Neuronal stem cell (in vitro differentiated cells): ENCODE measurements at regions not wholly inside any gene's neighbourhood (a gene's known extent, or its start where the extent isn't known, plus 50 kb on each side); places are given as distances from the start of the nearest gene placed in this dataset.
"Not testable (repeated sequence)": the region's sequence is repeated elsewhere in the genome, so short reads cannot be mapped to it uniquely, and the experiment has no call there.

Source experiments
- DNase-seq: peaks from one replicate; pipeline ENCODE4 v3.0.0-alpha.2; 2013; ENCODE audit warnings: low spot score
- H2AFZ ChIP-seq: one replicate; pipeline ENCODE4 v1.6.1; 2013; ENCODE audit warnings: mild to moderate bottlenecking, low read length, inconsistent platforms
- H2AK5ac ChIP-seq: 2 replicates; pipeline ENCODE4 v1.6.1; 2013; ENCODE audit warnings: low read depth, mild to moderate bottlenecking, inconsistent platforms, low read length, moderate library complexity, mixed read lengths
- H2BK120ac ChIP-seq: 2 replicates; pipeline ENCODE4 v1.6.1; 2013; ENCODE audit warnings: low read depth, mild to moderate bottlenecking, inconsistent platforms, low read length, moderate library complexity, mixed read lengths
- H2BK12ac ChIP-seq: one replicate; pipeline ENCODE4 v1.6.1; 2013; ENCODE audit warnings: low read length, inconsistent platforms
- H2BK15ac ChIP-seq: 2 replicates; pipeline ENCODE4 v1.6.1; 2013; ENCODE audit warnings: mild to moderate bottlenecking, low read length, inconsistent platforms, mixed read lengths
- H2BK5ac ChIP-seq: one replicate; pipeline ENCODE4 v1.6.1; 2013; ENCODE audit warnings: inconsistent platforms, mild to moderate bottlenecking, low read length, moderate library complexity
- H3K14ac ChIP-seq: one replicate; pipeline ENCODE4 v1.6.1; 2013; ENCODE audit warnings: low read length, inconsistent platforms
- H3K18ac ChIP-seq: 2 replicates; pipeline ENCODE4 v1.6.1; 2013; ENCODE audit warnings: low read length, inconsistent platforms
- H3K23ac ChIP-seq: 2 replicates; pipeline ENCODE4 v1.6.1; 2013; ENCODE audit warnings: low read depth, mild to moderate bottlenecking, mixed read lengths, low read length, inconsistent platforms; ENCODE audit not compliant: poor library complexity
- H3K27ac ChIP-seq: replicated peaks from 3 replicates; pipeline ENCODE4 v1.5.1; 2013; ENCODE audit warnings: low read length, inconsistent platforms
- H3K27me3 ChIP-seq, 3 experiments: 2 replicates each; pipeline ENCODE4 v1.6.1; 2013; ENCODE audit warnings: low read length in 3 of 3, mild to moderate bottlenecking in 2 of 3, inconsistent platforms in 1 of 3, low read depth in 1 of 3, mixed read lengths in 1 of 3, moderate library complexity in 1 of 3; ENCODE audit not compliant: control insufficient read depth in 3 of 3, insufficient read depth in 3 of 3
- H3K36me3 ChIP-seq, 2 donors: replicated peaks in 1 of 2; 2 replicates each; pipeline ENCODE4 v1.6.1; 2013; ENCODE audit warnings: low read length in 2 of 2; ENCODE audit not compliant: control insufficient read depth in 2 of 2, insufficient read depth in 2 of 2
- H3K4ac ChIP-seq: 2 replicates; pipeline ENCODE4 v1.6.1; 2013; ENCODE audit warnings: inconsistent platforms, mild to moderate bottlenecking, low read length, moderate library complexity
- H3K4me1 ChIP-seq, 2 donors: 1 replicate in 1 of 2; 2 replicates in 1 of 2; pipeline ENCODE4 v1.6.1; 2013; ENCODE audit warnings: low read length in 2 of 2, low read depth in 1 of 2; ENCODE audit not compliant: control insufficient read depth in 2 of 2, insufficient read depth in 1 of 2
- H3K4me2 ChIP-seq: one replicate; pipeline ENCODE4 v1.6.1; 2013; ENCODE audit warnings: mild to moderate bottlenecking, low read length, inconsistent platforms; ENCODE audit not compliant: insufficient read depth, poor library complexity, severe bottlenecking
- H3K4me3 ChIP-seq, 2 donors: 2 replicates each; pipeline ENCODE4 v1.5.1; 2013; ENCODE audit warnings: low read length in 2 of 2, mild to moderate bottlenecking in 2 of 2, inconsistent platforms in 1 of 2, moderate library complexity in 1 of 2
- H3K79me1 ChIP-seq: one replicate; pipeline ENCODE4 v1.6.1; 2013; ENCODE audit warnings: low read depth, mild to moderate bottlenecking, inconsistent platforms, low read length, moderate library complexity
- H3K9ac ChIP-seq: one replicate; pipeline ENCODE4 v1.6.1; 2013; ENCODE audit warnings: mild to moderate bottlenecking, low read depth, low read length, inconsistent platforms; ENCODE audit not compliant: poor library complexity
- H3K9me3 ChIP-seq, 2 donors: replicated peaks in 1 of 2; 2 replicates each; pipeline versions ENCODE3 to v1.6.1; 2013; ENCODE audit warnings: low read length in 2 of 2, mild to moderate bottlenecking in 2 of 2, inconsistent platforms in 1 of 2, low read depth in 1 of 2, mixed read lengths in 1 of 2, moderate library complexity in 1 of 2; ENCODE audit not compliant: control insufficient read depth in 2 of 2, insufficient read depth in 1 of 2
- H4K8ac ChIP-seq: one replicate; pipeline ENCODE4 v1.6.1; 2013; ENCODE audit warnings: low read depth, mild to moderate bottlenecking, inconsistent platforms, low read length, moderate library complexity
- H4K91ac ChIP-seq: one replicate; pipeline ENCODE4 v1.6.1; 2013; ENCODE audit warnings: low read length, low read depth, mild to moderate bottlenecking, inconsistent platforms; ENCODE audit not compliant: poor library complexity
- WGBS, 2 donors: extraction: QIAGEN DNeasy Blood & Tissue Kit; methylation state at CpG; one replicate each; pipeline ENCODE4 v1.1.7; 2013; ENCODE audit warnings: missing lambda C conversion rate in 2 of 2, mixed read lengths in 1 of 2; ENCODE audit not compliant: insufficient read length in 2 of 2, insufficient replicate concordance in 1 of 2; ENCODE audit errors: extremely low coverage in 2 of 2; 5-methylcytosine and 5-hydroxymethylcytosine counted together

GRCh38 chr9:40946228-40946627 is 182.3 kb downstream of the FOXD4L6 start:
- peak overlapping the region; percentile 63 for H3K14ac ChIP-seq
- H3K9me3 ChIP-seq, H2BK5ac ChIP-seq, H4K91ac ChIP-seq, H3K27me3 ChIP-seq, H3K27ac ChIP-seq, H3K9ac ChIP-seq, H2AFZ ChIP-seq, H2BK120ac ChIP-seq, H3K18ac ChIP-seq, H2AK5ac ChIP-seq, H3K36me3 ChIP-seq, H3K23ac ChIP-seq, H2BK12ac ChIP-seq, H3K4me2 ChIP-seq, H3K4me1 ChIP-seq, H3K4ac ChIP-seq, H2BK15ac ChIP-seq, H3K79me1 ChIP-seq, DNase-seq: not testable (repeated sequence)
- H3K4me3 ChIP-seq, result peak overlapping the region in 1 of 2 donors; percentile 6
- H4K8ac ChIP-seq, result peak overlapping the region; percentile 17
- no CpG with 5 or more reads among the region's 8 CpGs for WGBS, 2 donors

DNA sequence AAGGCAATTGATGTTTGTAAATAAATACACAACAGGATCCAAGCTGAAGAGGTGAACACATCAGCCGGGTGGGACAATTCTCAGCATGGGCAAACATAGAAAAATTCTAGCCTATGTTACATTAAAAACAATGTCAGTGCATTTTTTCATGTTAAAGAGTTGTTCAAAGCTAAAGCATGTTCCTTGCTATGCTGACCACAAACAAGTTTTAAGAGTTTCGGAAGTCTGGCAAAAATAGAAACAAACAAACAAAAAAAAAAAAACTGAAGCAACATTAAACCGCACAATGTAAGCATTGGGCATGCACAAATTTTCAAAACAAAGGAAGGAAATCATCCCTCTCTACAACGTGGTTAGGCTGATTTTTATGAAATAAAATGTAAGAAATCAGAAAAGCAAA is 185.8 kb downstream of the FOXD4L6 start:
- H3K9me3 ChIP-seq, H3K18ac ChIP-seq, H3K4me2 ChIP-seq, H2BK5ac ChIP-seq, H3K36me3 ChIP-seq, H3K4me3 ChIP-seq, H4K8ac ChIP-seq, H3K27me3 ChIP-seq, H2AK5ac ChIP-seq, H2BK12ac ChIP-seq, H2AFZ ChIP-seq, H3K23ac ChIP-seq, H3K14ac ChIP-seq, H3K79me1 ChIP-seq, H2BK15ac ChIP-seq, H2BK120ac ChIP-seq, DNase-seq, H3K27ac ChIP-seq, H3K4me1 ChIP-seq, H4K91ac ChIP-seq, H3K9ac ChIP-seq, H3K4ac ChIP-seq: not testable (repeated sequence)
- WGBS, 2 donors, result no CpG with 5 or more reads among the region's 4 CpGs

- H2BK12ac ChIP-seq, H3K36me3 ChIP-seq, H2AFZ ChIP-seq, H3K9me3 ChIP-seq, H2BK15ac ChIP-seq, H3K4me2 ChIP-seq, H2BK5ac ChIP-seq, H3K4me1 ChIP-seq, H3K4ac ChIP-seq, H3K27ac ChIP-seq, H2BK120ac ChIP-seq, H2AK5ac ChIP-seq, H3K18ac ChIP-seq, H4K91ac ChIP-seq, DNase-seq, H3K14ac ChIP-seq, H3K79me1 ChIP-seq, H4K8ac ChIP-seq, H3K9ac ChIP-seq, H3K4me3 ChIP-seq, H3K23ac ChIP-seq: not testable (repeated sequence)
- peaks cover 0 to 14% (median 0%) of the 10 kb centered on the region in 3 experiments for H3K27me3 ChIP-seq
- WGBS, 2 donors, result no CpG with 5 or more reads among the region's 1 CpG
Measured at GRCh38 chr9:40939888-40940209, 188.6 kb downstream of the FOXD4L6 start.

GRCh38 chr9:40939201-40939887 is 189.1 kb downstream of the FOXD4L6 start:
- H3K23ac ChIP-seq, H3K4me2 ChIP-seq, DNase-seq, H4K91ac ChIP-seq, H2BK12ac ChIP-seq, H3K9me3 ChIP-seq, H4K8ac ChIP-seq, H3K79me1 ChIP-seq, H3K18ac ChIP-seq, H3K27ac ChIP-seq, H3K4ac ChIP-seq, H2AK5ac ChIP-seq, H2BK15ac ChIP-seq, H2BK120ac ChIP-seq, H3K36me3 ChIP-seq, H3K9ac ChIP-seq, H3K4me3 ChIP-seq, H3K14ac ChIP-seq, H2AFZ ChIP-seq, H2BK5ac ChIP-seq, H3K4me1 ChIP-seq: not testable (repeated sequence)
- WGBS, 2 donors, result no CpG with 5 or more reads among the region's 15 CpGs
- H3K27me3 ChIP-seq, result peaks cover 0 to 14% (median 0%) of the 10 kb centered on the region in 3 experiments
